ENCODE measurements at regions not wholly inside any gene's neighbourhood (a gene's known extent, or its start where the extent isn't known, plus 50 kb on each side); places are given as distances from the start of the nearest gene placed in this dataset.

GRCh38 chr12:82174936-82175335, 183.3 kb downstream of the CCDC59 start:
- no peak for DNase-seq (ENCODE audit: low read depth in 3 of 3, low spot score in 1 of 3)

- no peak for DNase-seq (ENCODE audit: low read depth in 3 of 3, low spot score in 1 of 3)
Observed at GRCh38 chr12:82174383-82174782, 183.8 kb downstream of the CCDC59 start.

- DNase-seq (ENCODE audit: low read depth in 3 of 3, low spot score in 1 of 3): no peak
Observed at GRCh38 chr12:82149045-82149444, 209.1 kb downstream of the CCDC59 start.

- no peak for DNase-seq (ENCODE audit: low read depth in 3 of 3, low spot score in 1 of 3)
Observed at GRCh38 chr12:82146740-82147139, 211.4 kb downstream of the CCDC59 start.

- no peak for DNase-seq (ENCODE audit: low read depth in 3 of 3, low spot score in 1 of 3)
Observed at GRCh38 chr12:82144505-82144904, 213.7 kb downstream of the CCDC59 start.

- DNase-seq (ENCODE audit: low read depth in 3 of 3, low spot score in 1 of 3): no peak
Observed at GRCh38 chr12:82132390-82132789, 225.8 kb downstream of the CCDC59 start.

GRCh38 chr12:82130762-82131161, 227.4 kb downstream of the CCDC59 start:
- no peak for DNase-seq (ENCODE audit: low read depth in 3 of 3, low spot score in 1 of 3)

GRCh38 chr12:82124711-82125380, 233.3 kb downstream of the CCDC59 start:
- DNase-seq (ENCODE audit: low read depth in 3 of 3, low spot score in 1 of 3): no peak

GRCh38 chr12:82121545-82121944, 236.6 kb downstream of the CCDC59 start:
- no peak for DNase-seq (ENCODE audit: low read depth in 3 of 3, low spot score in 1 of 3)

- no peak for DNase-seq (ENCODE audit: low read depth in 3 of 3, low spot score in 1 of 3)
Observed at GRCh38 chr12:82120901-82121300, 237.3 kb downstream of the CCDC59 start.

- no peak for DNase-seq (ENCODE audit: low read depth in 3 of 3, low spot score in 1 of 3)
Observed at GRCh38 chr12:82109243-82109642, 248.9 kb downstream of the CCDC59 start.

- DNase-seq (ENCODE audit: low read depth in 3 of 3, low spot score in 1 of 3): no peak
Observed at GRCh38 chr12:82108615-82109014, 249.6 kb downstream of the CCDC59 start.

- DNase-seq (ENCODE audit: low read depth in 3 of 3, low spot score in 1 of 3): no peak
Observed at GRCh38 chr12:82099216-82099615, 259.0 kb downstream of the CCDC59 start.

GRCh38 chr12:82097877-82098276, 260.3 kb downstream of the CCDC59 start:
- no peak for DNase-seq (ENCODE audit: low read depth in 3 of 3, low spot score in 1 of 3)

GRCh38 chr12:82097438-82097837, 260.7 kb downstream of the CCDC59 start:
- no peak for DNase-seq (ENCODE audit: low read depth in 3 of 3, low spot score in 1 of 3)

- DNase-seq (ENCODE audit: low read depth in 3 of 3, low spot score in 1 of 3): no peak
Observed at GRCh38 chr12:82090165-82090564, 268.0 kb downstream of the CCDC59 start.

GRCh38 chr12:82089369-82090121, 268.6 kb downstream of the CCDC59 start:
- no peak for DNase-seq (ENCODE audit: low read depth in 3 of 3, low spot score in 1 of 3)

GRCh38 chr12:82082501-82082900, 275.7 kb downstream of the CCDC59 start:
- no peak for DNase-seq (ENCODE audit: low read depth in 3 of 3, low spot score in 1 of 3)

- no peak for DNase-seq (ENCODE audit: low read depth in 3 of 3, low spot score in 1 of 3)
Observed at GRCh38 chr12:82069931-82070514, 288.2 kb downstream of the CCDC59 start.

GRCh38 chr12:82058197-82058596, 299.0 kb upstream of the PPFIA2 start:
- DNase-seq (ENCODE audit: low read depth in 3 of 3, low spot score in 1 of 3): no peak

GRCh38 chr12:82057770-82058169, 298.6 kb upstream of the PPFIA2 start:
- DNase-seq (ENCODE audit: low read depth in 3 of 3, low spot score in 1 of 3): no peak

GRCh38 chr12:82055391-82055790, 296.2 kb upstream of the PPFIA2 start:
- DNase-seq (ENCODE audit: low read depth in 3 of 3, low spot score in 1 of 3): no peak

Measured in stimulated activated CD4-positive, alpha-beta T cell treated with anti-CD3 and anti-CD28 coated beads, TNF-alpha, amount 100 ng/mL, for 1 hour (primary cell).